Effector memory CD4-positive, alpha-beta T cell (primary cell): ENCODE measurements at regions not wholly inside any gene's neighbourhood (a gene's known extent, or its start where the extent isn't known, plus 50 kb on each side); places are given as distances from the start of the nearest gene placed in this dataset.

Experiments used
- DNase-seq, 3 donors: peaks; one replicate each; pipeline ENCODE4 v3.0.0-alpha.2; 2020
- H3K27ac ChIP-seq: 2 replicates; pipeline ENCODE4 v1.7.0; 2013; ENCODE audit warnings: mild to moderate bottlenecking, low read length, moderate library complexity; ENCODE audit not compliant: insufficient read depth, poor library complexity, severe bottlenecking
- H3K27me3 ChIP-seq: replicated peaks from 2 replicates; pipeline ENCODE4 v1.7.0; 2013; ENCODE audit warnings: mild to moderate bottlenecking, low read length; ENCODE audit not compliant: insufficient read depth, control insufficient read depth, poor library complexity, severe bottlenecking
- H3K36me3 ChIP-seq: 2 replicates; pipeline ENCODE4 v1.7.0; 2013; ENCODE audit warnings: mild to moderate bottlenecking, low read length, moderate library complexity; ENCODE audit not compliant: control insufficient read depth, insufficient read depth
- H3K4me1 ChIP-seq: 2 replicates; pipeline ENCODE4 v1.7.0; 2013; ENCODE audit warnings: low read length, mild to moderate bottlenecking; ENCODE audit not compliant: control insufficient read depth, insufficient read depth, poor library complexity, severe bottlenecking
- H3K4me3 ChIP-seq: 2 replicates; pipeline ENCODE4 v1.7.0; 2013; ENCODE audit warnings: low read length, low read depth, mild to moderate bottlenecking; ENCODE audit not compliant: insufficient read depth, poor library complexity, severe bottlenecking
- H3K9me3 ChIP-seq: 2 replicates; pipeline ENCODE4 v1.7.0; 2013; ENCODE audit warnings: mild to moderate bottlenecking, low read length, moderate library complexity; ENCODE audit not compliant: control insufficient read depth

- no peak overlapping the region for H3K27ac ChIP-seq
- H3K4me3 ChIP-seq, result no peak overlapping the region
- H3K4me1 ChIP-seq, result no peaks in the 10 kb centered on the region
- no peak for DNase-seq
- H3K9me3 ChIP-seq, result no peaks in the 10 kb centered on the region
- no peaks in the 10 kb centered on the region for H3K36me3 ChIP-seq
- no peaks in the 10 kb centered on the region for H3K27me3 ChIP-seq
These were observed 541.4 kb upstream of the ZNF462 start for GRCh38 chr9:106321394-106322180.

DNA sequence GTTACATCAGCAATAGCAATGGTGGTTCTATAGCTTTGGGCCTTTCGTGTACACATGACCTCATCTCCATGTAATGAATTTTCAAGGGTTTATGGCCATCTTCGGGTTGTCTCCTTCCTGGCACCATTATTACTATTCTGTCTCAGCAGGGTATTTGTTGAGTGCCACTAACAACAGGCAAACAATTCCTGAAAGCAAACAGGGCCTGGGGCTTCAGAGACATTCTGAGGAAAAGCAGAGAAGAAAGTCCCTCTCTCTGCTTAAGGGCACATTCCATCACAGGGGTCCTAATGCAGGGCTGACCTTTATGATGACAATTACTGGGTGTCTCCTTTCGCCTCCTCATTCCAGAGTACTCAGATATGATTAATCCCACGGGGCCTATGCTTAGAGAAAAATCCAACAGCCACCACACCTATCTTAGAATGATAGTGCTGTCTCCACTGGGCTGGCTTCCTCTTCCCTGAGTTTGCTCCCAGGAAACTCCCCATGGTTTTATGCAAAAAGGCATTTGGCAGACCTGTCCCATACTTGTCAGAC lies 540.2 kb upstream of the ZNF462 start:
- no peaks in the 10 kb centered on the region for H3K9me3 ChIP-seq
- no peaks in the 10 kb centered on the region for H3K27me3 ChIP-seq
- H3K4me1 ChIP-seq, result no peaks in the 10 kb centered on the region
- H3K36me3 ChIP-seq, result no peaks in the 10 kb centered on the region
- H3K4me3 ChIP-seq, result no peak overlapping the region
- DNase-seq, result no peak
- no peak overlapping the region for H3K27ac ChIP-seq

DNA sequence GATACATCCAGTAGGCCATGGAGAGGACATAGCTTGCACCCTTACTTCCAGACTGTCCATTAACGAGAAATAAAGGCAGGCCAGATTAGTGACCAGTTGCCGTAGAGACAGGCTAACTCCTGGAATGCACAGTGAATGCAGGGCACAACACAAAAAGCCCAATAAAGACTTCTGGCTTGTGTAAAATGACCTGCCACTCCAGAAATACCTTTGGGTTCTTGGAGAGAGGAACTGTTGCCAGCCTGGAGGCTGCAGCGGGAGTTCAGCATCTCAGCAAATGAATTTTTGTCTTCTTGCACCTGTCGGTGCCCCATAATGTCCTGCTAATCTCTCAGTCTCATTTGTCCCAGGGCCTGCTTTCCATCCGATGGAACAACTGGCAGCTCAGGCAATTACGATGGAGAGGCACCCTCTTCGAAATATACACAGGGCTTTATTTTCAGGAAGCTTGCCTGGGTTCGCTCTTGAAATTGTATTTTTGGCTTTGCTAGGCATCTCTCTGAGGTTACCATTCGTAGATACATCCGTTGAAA lies 538.8 kb upstream of the ZNF462 start:
- Histone ChIP-seq H3K4me3 (no peak overlapping the region), H3K36me3 (no peaks in the 10 kb centered on the region), H3K27me3 (no peaks in the 10 kb centered on the region), H3K4me1 (no peaks in the 10 kb centered on the region), H3K27ac (no peak overlapping the region), H3K9me3 (no peaks in the 10 kb centered on the region)
- DNase-seq, result no peak

GRCh38 chr9:106324591-106325280 lies 538.2 kb upstream of the ZNF462 start:
- Histone ChIP-seq H3K4me1 (no peaks in the 10 kb centered on the region), H3K9me3 (no peaks in the 10 kb centered on the region), H3K36me3 (no peaks in the 10 kb centered on the region), H3K27me3 (no peaks in the 10 kb centered on the region), H3K27ac (no peak overlapping the region), H3K4me3 (no peak overlapping the region)
- no peak for DNase-seq

DNA sequence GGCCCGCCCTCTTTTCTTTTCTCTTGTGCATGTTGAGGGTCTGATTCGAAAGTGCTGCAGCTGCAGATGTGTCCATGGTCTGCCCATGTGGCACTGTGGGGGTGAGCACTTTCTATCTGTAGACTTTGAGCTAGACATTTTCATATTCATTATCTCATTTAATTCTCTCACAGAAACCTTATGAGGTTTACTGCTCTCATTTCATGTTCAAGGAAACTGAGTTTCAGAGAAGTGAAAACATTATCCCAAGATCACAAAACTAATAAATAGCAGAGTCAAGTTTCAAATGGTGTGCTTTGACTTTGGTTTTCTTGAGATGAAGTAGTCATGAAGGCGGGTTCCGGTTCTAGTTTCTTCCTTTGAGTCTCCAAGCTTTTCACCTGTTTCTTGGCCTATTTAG lies 536.5 kb upstream of the ZNF462 start:
- Histone ChIP-seq H3K4me3 (no peak overlapping the region), H3K27ac (no peak overlapping the region), H3K27me3 (no peaks in the 10 kb centered on the region), H3K9me3 (no peaks in the 10 kb centered on the region), H3K4me1 (no peaks in the 10 kb centered on the region), H3K36me3 (no peaks in the 10 kb centered on the region)
- no peak for DNase-seq

GRCh38 chr9:106333481-106333880 lies 529.5 kb upstream of the ZNF462 start:
- no peak overlapping the region for H3K4me3 ChIP-seq
- no peaks in the 10 kb centered on the region for H3K27me3 ChIP-seq
- H3K4me1 ChIP-seq, result no peaks in the 10 kb centered on the region
- H3K9me3 ChIP-seq, result no peaks in the 10 kb centered on the region
- no peak for DNase-seq
- H3K36me3 ChIP-seq, result no peaks in the 10 kb centered on the region
- no peak overlapping the region for H3K27ac ChIP-seq

DNA sequence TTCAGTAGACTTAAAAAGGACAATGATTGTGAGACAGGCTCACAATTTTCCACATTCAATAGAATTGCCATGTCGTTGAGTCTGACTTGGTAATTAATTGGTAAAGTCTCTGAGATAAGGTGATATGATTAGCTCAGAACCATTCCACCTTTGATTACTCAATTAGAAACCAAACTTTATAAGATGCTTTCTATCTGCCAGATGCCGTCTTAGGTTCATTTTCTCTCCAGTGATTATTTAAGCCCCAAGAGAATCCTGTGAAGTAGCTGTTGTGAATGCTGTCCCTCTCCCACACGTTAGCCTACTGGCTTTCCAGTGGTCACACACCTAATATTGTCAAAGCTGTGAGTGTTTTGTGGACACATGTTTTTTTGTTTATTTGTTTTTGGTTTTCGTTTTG lies 528.9 kb upstream of the ZNF462 start:
- Histone ChIP-seq H3K36me3 (no peaks in the 10 kb centered on the region), H3K4me3 (no peak overlapping the region), H3K27ac (no peak overlapping the region), H3K27me3 (no peaks in the 10 kb centered on the region), H3K9me3 (no peaks in the 10 kb centered on the region), H3K4me1 (no peaks in the 10 kb centered on the region)
- DNase-seq, result no peak

DNA sequence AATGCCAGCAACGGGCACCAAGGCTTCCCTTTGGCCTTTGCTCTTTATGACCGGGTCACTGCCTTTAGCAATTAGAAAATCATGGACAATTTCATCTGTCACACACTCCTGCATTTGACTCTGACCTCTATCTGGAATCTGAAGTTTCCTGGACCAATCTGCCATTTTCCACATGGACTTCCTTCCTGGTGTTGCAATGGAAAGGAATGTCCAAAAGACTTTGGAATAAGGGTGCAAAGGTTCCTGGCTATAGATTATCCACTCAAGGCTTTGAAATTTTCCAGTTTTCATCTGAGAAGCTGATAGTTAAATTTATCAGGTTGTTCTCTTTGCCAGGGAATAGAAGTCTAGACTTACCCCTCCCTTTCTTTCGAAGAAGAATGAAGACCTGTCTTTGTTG lies 523.1 kb upstream of the ZNF462 start:
- no peak for DNase-seq
- Histone ChIP-seq H3K4me1 (no peaks in the 10 kb centered on the region), H3K9me3 (no peaks in the 10 kb centered on the region), H3K27me3 (no peaks in the 10 kb centered on the region), H3K36me3 (no peaks in the 10 kb centered on the region), H3K4me3 (no peak overlapping the region), H3K27ac (no peak overlapping the region)

- Histone ChIP-seq H3K4me1 (no peaks in the 10 kb centered on the region), H3K27me3 (no peaks in the 10 kb centered on the region), H3K4me3 (no peak overlapping the region), H3K27ac (no peak overlapping the region), H3K9me3 (no peaks in the 10 kb centered on the region), H3K36me3 (no peaks in the 10 kb centered on the region)
- no peak for DNase-seq
These were observed 512.2 kb upstream of the ZNF462 start for GRCh38 chr9:106350777-106351176.

DNA sequence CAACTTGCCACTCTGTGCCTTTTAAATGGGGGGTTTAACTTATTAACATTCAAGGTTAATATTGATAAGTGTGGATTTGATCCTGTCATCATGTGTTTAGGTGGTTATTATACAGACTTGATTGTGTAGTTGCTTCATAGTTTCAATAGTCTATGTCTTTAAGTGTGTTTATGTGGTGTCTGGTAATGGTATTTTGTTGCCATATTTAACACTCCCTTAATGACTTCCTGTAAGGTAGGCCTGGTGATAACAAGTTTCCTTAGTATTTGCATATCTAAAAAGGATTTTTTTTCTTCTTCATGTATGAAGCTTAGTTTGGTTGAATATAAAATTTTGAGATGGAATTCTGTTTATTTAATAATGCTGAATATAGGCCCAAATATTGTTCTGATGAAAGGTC lies 506.0 kb upstream of the ZNF462 start:
- Histone ChIP-seq H3K36me3 (no peaks in the 10 kb centered on the region), H3K27me3 (no peaks in the 10 kb centered on the region), H3K9me3 (no peaks in the 10 kb centered on the region), H3K4me1 (no peaks in the 10 kb centered on the region), H3K27ac (no peak overlapping the region), H3K4me3 (no peak overlapping the region)
- no peak for DNase-seq
